ENCODE measurements at regions not wholly inside any gene's neighbourhood (a gene's known extent, or its start where the extent isn't known, plus 50 kb on each side); places are given as distances from the start of the nearest gene placed in this dataset.

GRCh38 chr3:187899246-187899645 lies 154.0 kb upstream of the BCL6 start:
- Histone ChIP-seq H4K20me1 (ENCODE audit: control insufficient read depth, insufficient read depth, insufficient read length) (no peaks in the 10 kb centered on the region), H3K27ac (ENCODE audit: insufficient read length, low read depth, low read length) (no peak overlapping the region), H3K18ac (ENCODE audit: insufficient read length, low read depth, low read length) (no peak overlapping the region), H2BK15ac (ENCODE audit: low read depth, low read length) (no peak overlapping the region), H3K23me2 (ENCODE audit: insufficient read length, low read depth, low read length, poor library complexity, severe bottlenecking) (no peaks in the 10 kb centered on the region), H3K27me3 (ENCODE audit: insufficient read depth, low read length) (no peaks in the 10 kb centered on the region), H3K14ac (ENCODE audit: insufficient read depth, low read length) (no peak overlapping the region), H3K79me1 (ENCODE audit: insufficient read depth, low read depth, low read length, poor library complexity, severe bottlenecking) (no peaks in the 10 kb centered on the region), H2BK20ac (ENCODE audit: low read depth, low read length, poor library complexity, severe bottlenecking) (no peak overlapping the region), H2BK120ac (ENCODE audit: low read depth, low read length, poor library complexity, severe bottlenecking) (no peak overlapping the region), H3T11ph (ENCODE audit: low read length) (no peak overlapping the region), H4K8ac (replicated peaks; ENCODE audit: insufficient read length, low read depth, low read length) (no peak overlapping the region), H3K9me3 (ENCODE audit: control insufficient read depth, low read depth, low read length) (no peaks in the 10 kb centered on the region), H3K9ac (ENCODE audit: extremely low read depth, insufficient read length, low read length) (no peak overlapping the region), H3K4me2 (ENCODE audit: insufficient read depth, insufficient read length, low read length) (no peak overlapping the region), H2AFZ (ENCODE audit: low read length) (no peak overlapping the region), H3K23ac (ENCODE audit: insufficient read length, low read depth, low read length) (no peak overlapping the region), H2BK5ac (ENCODE audit: insufficient read length, low read length) (no peak overlapping the region), H3K4ac (ENCODE audit: low read depth, low read length) (no peak overlapping the region), H2AK5ac (ENCODE audit: insufficient read length, low read length) (no peak overlapping the region), H3K56ac (ENCODE audit: insufficient read length, low read depth, low read length) (no peak overlapping the region), H2BK12ac (ENCODE audit: insufficient read length, low read depth, low read length) (no peak overlapping the region), H3K79me2 (ENCODE audit: insufficient read depth, low read length) (no peaks in the 10 kb centered on the region), H4K5ac (ENCODE audit: insufficient read length, low read depth, low read length) (no peak overlapping the region), H4K91ac (ENCODE audit: insufficient read length, low read depth, low read length) (no peak overlapping the region), H3K4me1 (ENCODE audit: insufficient read depth, low read length) (peaks cover 10% of the 10 kb centered on the region)
- no peak for DNase-seq
- no peak for TF ChIP-seq CTCF (conservative IDR thresholded peaks at IDR 0.05)
- no CpG with 5 or more reads among the region's 4 CpGs for WGBS (ENCODE audit: extremely low coverage, insufficient read length, low lambda C conversion rate)
- H3K9me3 Mint-ChIP-seq: no peaks in the 10 kb centered on the region
- no peaks in the 10 kb centered on the region for H3K27me3 Mint-ChIP-seq (ENCODE audit: low read depth)
- no peak overlapping the region for H3K27ac Mint-ChIP-seq
- H3K4me1 Mint-ChIP-seq: peaks cover 25 to 35% of the 10 kb centered on the region in 2 experiments
- no peak overlapping the region for H3K4me3 Mint-ChIP-seq
- no peaks in the 10 kb centered on the region for H3K36me3 Mint-ChIP-seq (ENCODE audit: insufficient read depth in 1 of 3, low read depth in 3 of 3)

Data from H9 (cell line).